ENCODE measurements at regions not wholly inside any gene's neighbourhood (a gene's known extent, or its start where the extent isn't known, plus 50 kb on each side); places are given as distances from the start of the nearest gene placed in this dataset.

GRCh38 chr14:56903304-56903969, 93.2 kb upstream of the OTX2 start:
- TF ChIP-seq CTCF (IDR thresholded peaks at IDR 0.05; ENCODE audit: poor library complexity, severe bottlenecking) (no peak), EP300 (conservative IDR thresholded peaks at IDR 0.05; ENCODE audit: poor library complexity, severe bottlenecking) (no peak), EZH2 (IDR thresholded peaks at IDR 0.05; ENCODE audit: borderline replicate concordance, insufficient read depth, low read length, poor library complexity, severe bottlenecking) (no peak), POLR2AphosphoS5 (IDR thresholded peaks at IDR 0.05) (no peak)

All from neural cell (in vitro differentiated cells).